Activated CD8-positive, alpha-beta T cell treated with anti-CD3 and anti-CD28 coated beads for 36 hours (primary cell): ENCODE measurements at regions not wholly inside any gene's neighbourhood (a gene's known extent, or its start where the extent isn't known, plus 50 kb on each side); places are given as distances from the start of the nearest gene placed in this dataset.
"Not testable (repeated sequence)": the region's sequence is repeated elsewhere in the genome, so short reads cannot be mapped to it uniquely, and the experiment has no call there.

Source experiments
- ATAC-seq: fragments of 200-7000 bp; cut with Tn5 transposase; one replicate; pipeline ENCODE4 v1.10.0; 2021; ENCODE audit warnings: mild to moderate bottlenecking, moderate library complexity
- CTCF ChIA-PET: fragments of 350-600 bp; sonication (Branson Sonifier 250); formaldehyde crosslinking; loops from one replicate; lab custom pipeline; 2021; ENCODE audit warnings: antibody characterized with exemption; lab: Charles Lee
- POLR2A ChIA-PET: fragments of 350-600 bp; sonication (Branson Sonifier 250); formaldehyde crosslinking; loops from one replicate; lab custom pipeline; 2021; ENCODE audit warnings: antibody characterized with exemption; lab: Charles Lee
- DNase-seq: peaks from one replicate; pipeline ENCODE4 v3.0.0-alpha.2; 2020
- H3K27ac Mint-ChIP-seq: one replicate; pipeline ENCODE4 v1.8.0; 2021; ENCODE audit warnings: mild to moderate bottlenecking, mixed read lengths
- H3K27me3 Mint-ChIP-seq: one replicate; pipeline ENCODE4 v1.8.0; 2021; ENCODE audit warnings: mixed read lengths
- H3K36me3 Mint-ChIP-seq: one replicate; pipeline ENCODE4 v1.8.0; 2021; ENCODE audit warnings: low read depth, mixed read lengths
- H3K4me1 Mint-ChIP-seq: one replicate; pipeline ENCODE4 v1.8.0; 2021; ENCODE audit warnings: low read depth, mixed read lengths
- H3K4me3 Mint-ChIP-seq: one replicate; pipeline ENCODE4 v1.8.0; 2021; ENCODE audit warnings: mild to moderate bottlenecking, moderate library complexity, mixed read lengths
- H3K9me3 Mint-ChIP-seq: one replicate; pipeline ENCODE4 v1.8.0; 2021; ENCODE audit warnings: mixed read lengths
- intact Hi-C: fragments of 100-400 bp; cut with micrococcal nuclease; formaldehyde crosslinking; loops from one replicate; pipeline ENCODE4 v1.10.0; 2022
- TF ChIP-seq, protein P1 (sequence below): fragments of 200-600 bp; IDR thresholded peaks from one replicate; pipeline ENCODE4 v1.8.0; 2022; ENCODE audit warnings: antibody characterized with exemption, mild to moderate bottlenecking

DNA sequence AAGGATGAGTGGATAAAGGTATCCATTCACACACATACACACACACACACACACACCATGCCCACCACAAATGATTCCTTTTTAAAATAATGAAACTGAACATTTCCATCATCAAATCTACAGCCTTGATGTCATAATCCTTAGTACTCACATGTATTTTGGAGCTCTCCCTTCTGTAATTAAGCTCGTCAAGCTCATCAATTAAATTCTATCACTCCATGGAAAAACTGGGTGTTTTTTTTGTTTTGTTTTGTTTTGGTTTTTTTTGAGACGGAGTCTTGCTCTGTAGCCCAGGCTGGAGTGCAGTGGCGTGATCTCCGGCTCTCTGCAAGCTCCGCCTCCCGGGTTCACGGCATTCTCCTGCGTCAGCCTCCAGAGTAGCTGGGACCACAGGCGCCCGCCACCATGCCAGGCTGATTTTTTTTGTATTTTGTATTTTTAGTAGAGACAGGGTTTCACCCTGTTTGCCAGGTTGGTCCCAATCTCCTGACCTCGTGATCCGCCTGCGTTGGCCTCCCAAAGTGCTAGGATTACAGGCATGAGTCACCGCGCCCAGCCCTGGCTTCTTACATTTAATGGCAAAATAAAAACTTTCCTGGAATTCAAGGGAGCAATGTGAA lies 78.6 kb upstream of the RGPD4 start:
- POLR2A ChIA-PET = no interaction called here
- ATAC-seq = no peak
- DNase-seq = no peak
- Mint-ChIP-seq H3K9me3 (no peaks in the 10 kb centered on the region), H3K27ac (no peak overlapping the region), H3K27me3 (no peaks in the 10 kb centered on the region), H3K36me3 (no peaks in the 10 kb centered on the region), H3K4me1 (no peaks in the 10 kb centered on the region), H3K4me3 (no peak overlapping the region)
- CTCF ChIA-PET = no interaction called here
- TF ChIP-seq, protein P1, sequence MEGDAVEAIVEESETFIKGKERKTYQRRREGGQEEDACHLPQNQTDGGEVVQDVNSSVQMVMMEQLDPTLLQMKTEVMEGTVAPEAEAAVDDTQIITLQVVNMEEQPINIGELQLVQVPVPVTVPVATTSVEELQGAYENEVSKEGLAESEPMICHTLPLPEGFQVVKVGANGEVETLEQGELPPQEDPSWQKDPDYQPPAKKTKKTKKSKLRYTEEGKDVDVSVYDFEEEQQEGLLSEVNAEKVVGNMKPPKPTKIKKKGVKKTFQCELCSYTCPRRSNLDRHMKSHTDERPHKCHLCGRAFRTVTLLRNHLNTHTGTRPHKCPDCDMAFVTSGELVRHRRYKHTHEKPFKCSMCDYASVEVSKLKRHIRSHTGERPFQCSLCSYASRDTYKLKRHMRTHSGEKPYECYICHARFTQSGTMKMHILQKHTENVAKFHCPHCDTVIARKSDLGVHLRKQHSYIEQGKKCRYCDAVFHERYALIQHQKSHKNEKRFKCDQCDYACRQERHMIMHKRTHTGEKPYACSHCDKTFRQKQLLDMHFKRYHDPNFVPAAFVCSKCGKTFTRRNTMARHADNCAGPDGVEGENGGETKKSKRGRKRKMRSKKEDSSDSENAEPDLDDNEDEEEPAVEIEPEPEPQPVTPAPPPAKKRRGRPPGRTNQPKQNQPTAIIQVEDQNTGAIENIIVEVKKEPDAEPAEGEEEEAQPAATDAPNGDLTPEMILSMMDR = no peak
- intact Hi-C loops = no loop called here

DNA sequence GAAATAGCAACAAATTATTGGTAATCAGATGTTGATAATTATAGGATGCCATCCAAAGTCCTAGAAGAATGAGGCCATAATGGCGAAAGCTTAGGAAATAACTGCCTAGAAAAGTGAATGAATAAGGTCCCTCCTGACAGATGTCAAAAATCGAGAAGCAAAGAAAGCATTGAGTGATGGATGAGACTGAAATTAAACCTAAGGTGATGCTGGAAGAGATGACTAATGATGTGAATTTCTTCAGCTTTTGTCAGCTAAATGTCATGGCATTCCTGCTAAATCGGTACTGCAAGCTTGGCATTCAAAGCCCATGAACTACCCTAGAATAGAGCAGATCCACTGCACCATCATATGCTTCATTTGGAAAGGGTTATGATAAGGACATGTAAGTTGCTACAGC lies 74.8 kb upstream of the RGPD4 start:
- DNase-seq (no peak), ATAC-seq (no peak)
- Mint-ChIP-seq H3K36me3 (no peaks in the 10 kb centered on the region), H3K4me1 (no peaks in the 10 kb centered on the region), H3K27me3 (no peaks in the 10 kb centered on the region), H3K9me3 (peaks cover 1% of the 10 kb centered on the region), H3K27ac (no peak overlapping the region), H3K4me3 (no peak overlapping the region)
- TF ChIP-seq, protein P1 = no peak
- intact Hi-C loops = no loop called here
- ChIA-PET POLR2A (no interaction called here), CTCF (no interaction called here)

DNA sequence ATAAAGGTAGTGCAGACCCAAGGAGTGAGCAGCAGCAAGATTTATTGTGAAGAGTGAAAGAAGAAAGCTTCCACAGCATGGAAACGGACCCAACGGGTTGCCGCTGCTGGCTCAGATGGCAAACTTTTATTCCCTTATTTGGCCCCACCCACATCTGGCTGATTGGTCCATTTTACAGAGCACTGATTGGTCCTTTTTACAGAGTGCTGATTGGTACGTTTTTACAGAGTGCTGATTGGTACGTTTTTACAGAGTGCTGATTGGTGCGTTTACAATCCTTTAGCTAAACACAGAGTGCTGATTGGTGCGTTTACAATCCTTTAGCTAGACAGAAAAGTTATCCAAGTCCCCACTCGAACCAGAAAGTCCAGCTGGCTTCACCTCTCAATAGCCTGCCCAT lies 72.9 kb upstream of the RGPD4 start:
- CTCF ChIA-PET = not testable (repeated sequence)

DNA sequence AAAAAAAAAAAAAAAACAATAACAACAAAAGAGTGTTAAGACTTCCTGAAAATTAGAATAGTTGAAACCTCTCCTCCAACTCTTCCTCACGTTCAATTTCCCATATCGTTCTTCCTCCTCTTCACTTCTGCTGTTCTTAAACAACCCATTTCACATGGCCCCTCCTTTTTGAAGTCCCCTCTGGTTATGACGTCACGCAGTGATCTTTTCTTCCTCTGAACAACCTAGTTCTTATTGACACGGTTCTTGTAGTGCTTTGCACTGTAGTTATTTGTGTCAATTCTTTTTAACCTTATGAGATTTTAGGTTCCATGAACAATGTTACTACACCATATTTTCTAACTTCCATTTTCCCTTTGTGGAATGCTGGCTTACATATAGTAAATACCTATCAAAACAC lies 69.5 kb upstream of the RGPD4 start:
- no peak for ATAC-seq
- no peak for DNase-seq
- Mint-ChIP-seq H3K9me3 (peaks cover 4% of the 10 kb centered on the region), H3K27ac (no peak overlapping the region), H3K36me3 (no peaks in the 10 kb centered on the region), H3K27me3 (no peaks in the 10 kb centered on the region), H3K4me1 (no peaks in the 10 kb centered on the region), H3K4me3 (no peak overlapping the region)
- TF ChIP-seq, protein P1 = no peak
- intact Hi-C loops = no loop called here
- CTCF ChIA-PET = interaction anchor here (1.7 kb wide), 1 partner anchor 11 kb away, joined by 7 read pairs; no protein-coding TSS in a partner anchor
- POLR2A ChIA-PET = no interaction called here

More for the DNA sequence above, 72.9 kb upstream of the RGPD4 start:
- H3K4me3 Mint-ChIP-seq, H3K4me1 Mint-ChIP-seq, DNase-seq, H3K27me3 Mint-ChIP-seq, intact Hi-C loops, POLR2A ChIA-PET, H3K36me3 Mint-ChIP-seq, H3K27ac Mint-ChIP-seq, H3K9me3 Mint-ChIP-seq, ATAC-seq: not testable (repeated sequence)

DNA sequence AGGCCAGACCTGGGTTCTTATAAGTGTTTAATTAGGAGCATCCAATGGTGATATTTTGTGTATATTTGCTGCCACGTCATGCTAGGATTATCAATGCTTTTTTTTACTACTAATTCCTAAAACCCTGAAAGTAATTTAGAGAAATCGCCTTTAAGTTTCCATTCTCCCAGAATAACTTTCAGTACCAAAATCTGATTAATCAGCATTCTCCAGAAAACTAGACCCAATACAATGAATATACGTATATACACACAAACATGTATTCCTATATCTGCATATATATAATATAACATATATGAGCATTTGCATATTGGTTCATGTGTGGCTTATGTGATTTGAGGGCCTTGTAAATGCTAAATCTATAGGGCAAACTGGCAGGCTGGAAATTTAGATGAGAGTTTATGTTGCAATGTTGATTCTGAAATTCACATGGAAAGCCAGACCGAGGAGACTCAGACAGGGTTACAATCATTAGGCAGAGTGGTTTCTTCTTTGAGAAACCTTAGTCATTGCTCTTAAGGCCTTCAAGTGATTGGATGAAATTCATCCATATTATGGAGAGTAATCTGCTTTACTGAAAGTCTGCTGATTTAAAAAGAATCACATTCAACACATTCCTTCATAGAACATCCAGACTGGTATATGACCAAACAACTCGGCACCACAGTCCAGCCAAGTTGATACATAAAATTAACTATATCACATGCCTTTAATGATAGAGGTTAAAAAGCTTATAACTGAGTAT lies 65.9 kb upstream of the RGPD4 start:
- Mint-ChIP-seq H3K9me3 (peaks cover 2% of the 10 kb centered on the region), H3K27me3 (no peaks in the 10 kb centered on the region), H3K4me1 (no peaks in the 10 kb centered on the region), H3K36me3 (no peaks in the 10 kb centered on the region), H3K4me3 (no peak overlapping the region), H3K27ac (no peak overlapping the region)
- no peak for ATAC-seq
- intact Hi-C loops = no loop called here
- POLR2A ChIA-PET = no interaction called here
- CTCF ChIA-PET = no interaction called here
- TF ChIP-seq, protein P1 = no peak
- no peak for DNase-seq
